GM12891 (cell line): ENCODE measurements at regions not wholly inside any gene's neighbourhood (a gene's known extent, or its start where the extent isn't known, plus 50 kb on each side); places are given as distances from the start of the nearest gene placed in this dataset.

Experiments
- PAX5 ChIP-seq: IDR thresholded peaks from 2 replicates; pipeline ENCODE4 v1.6.1; 2011; ENCODE audit warnings: low read length, moderate library complexity, mild to moderate bottlenecking; ENCODE audit not compliant: insufficient read depth, severe bottlenecking
- POLR2A ChIP-seq: IDR thresholded peaks from 2 replicates; pipeline ENCODE4 v1.6.1; 2011; ENCODE audit warnings: low read depth, low read length, control low read depth
- POLR2AphosphoS5 ChIP-seq: IDR thresholded peaks from 2 replicates; pipeline ENCODE4 v1.6.1; 2011; ENCODE audit warnings: low read depth, low read length, control low read depth
- SPI1 ChIP-seq: IDR thresholded peaks from 2 replicates; pipeline ENCODE4 v1.6.1; 2011; ENCODE audit warnings: low read depth, low read length, control low read depth
- TAF1 ChIP-seq: IDR thresholded peaks from 2 replicates; pipeline ENCODE4 v1.6.1; 2011; ENCODE audit warnings: low read depth, low read length, control low read depth

- no peak for TF ChIP-seq POLR2AphosphoS5
- no peak for TF ChIP-seq POLR2A
- TF ChIP-seq TAF1 = no peak
- TF ChIP-seq PAX5 = no peak
- no peak for TF ChIP-seq SPI1
Observed at GRCh38 chr13:62142048-62142447, 726.4 kb upstream of the PCDH20 start.
